IgD-negative memory B cell (primary cell): ENCODE measurements at regions not wholly inside any gene's neighbourhood (a gene's known extent, or its start where the extent isn't known, plus 50 kb on each side); places are given as distances from the start of the nearest gene placed in this dataset.

Experiments used
- H3K27ac Mint-ChIP-seq, 3 donors: one replicate each; pipeline ENCODE4 v1.8.0; 2020 to 2022; ENCODE audit warnings: mild to moderate bottlenecking in 3 of 3, mixed read lengths in 3 of 3, moderate library complexity in 1 of 3
- H3K27me3 Mint-ChIP-seq: one replicate; pipeline ENCODE4 v1.8.0; 2021; ENCODE audit warnings: mixed read lengths
- H3K36me3 Mint-ChIP-seq: one replicate; pipeline ENCODE4 v1.8.0; 2020; ENCODE audit warnings: mild to moderate bottlenecking, mixed read lengths
- H3K4me1 Mint-ChIP-seq, 3 donors: one replicate each; pipeline ENCODE4 v1.8.0; 2020 to 2022; ENCODE audit warnings: mixed read lengths in 3 of 3, mild to moderate bottlenecking in 1 of 3
- H3K4me3 Mint-ChIP-seq, 4 donors: one replicate each; pipeline ENCODE4 v1.8.0; 2020 to 2022; ENCODE audit warnings: mild to moderate bottlenecking in 4 of 4, mixed read lengths in 4 of 4, moderate library complexity in 3 of 4
- H3K9me3 Mint-ChIP-seq, 3 donors: one replicate each; pipeline ENCODE4 v1.8.0; 2020 to 2021; ENCODE audit warnings: mixed read lengths in 3 of 3, mild to moderate bottlenecking in 1 of 3

DNA sequence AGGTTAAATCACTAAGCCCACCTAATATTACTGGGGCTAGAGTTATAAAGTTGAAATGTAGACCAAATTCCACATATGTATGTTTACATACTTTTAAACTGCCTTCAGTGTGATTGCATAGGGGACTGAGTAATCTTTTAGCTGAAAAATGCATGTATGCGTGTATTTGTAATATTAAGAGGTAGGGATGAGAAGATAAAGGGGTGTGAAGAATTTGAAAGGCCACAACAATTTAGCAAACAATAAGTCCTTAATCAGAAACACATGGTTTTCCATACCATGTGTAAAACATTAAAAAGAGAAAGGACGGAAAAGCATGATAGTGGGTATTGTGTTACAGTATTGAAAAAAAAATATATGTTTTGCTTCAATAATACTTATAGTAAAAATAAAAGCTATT lies 919.9 kb upstream of the FLRT2 start:
- Mint-ChIP-seq H3K27ac (no peak overlapping the region), H3K9me3 (peaks cover 0 to 2% (median 0%) of the 10 kb centered on the region in 3 donors), H3K27me3 (no peaks in the 10 kb centered on the region), H3K4me3 (no peak overlapping the region), H3K4me1 (no peaks in the 10 kb centered on the region), H3K36me3 (no peaks in the 10 kb centered on the region)

DNA sequence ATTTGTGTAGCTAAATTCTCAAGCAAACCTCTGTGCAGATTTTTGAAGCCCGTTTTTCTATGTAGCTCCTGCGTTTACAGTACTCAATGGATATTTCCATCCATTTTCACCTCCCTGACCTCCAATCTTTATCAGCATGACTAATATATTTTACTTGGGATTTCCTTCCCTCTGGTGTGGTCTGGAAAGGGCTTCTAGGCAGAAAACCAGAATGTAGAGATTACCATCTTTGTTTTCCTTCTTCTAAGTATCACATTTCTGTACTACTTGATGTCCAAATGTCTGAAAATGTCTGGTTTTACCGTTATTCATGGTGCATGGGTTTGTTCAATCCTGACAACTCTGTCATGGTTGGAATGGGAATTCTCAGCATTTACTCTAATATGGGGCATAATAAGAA lies 907.6 kb upstream of the FLRT2 start:
- Mint-ChIP-seq H3K36me3 (no peaks in the 10 kb centered on the region), H3K27ac (no peak overlapping the region), H3K27me3 (no peaks in the 10 kb centered on the region)

DNA sequence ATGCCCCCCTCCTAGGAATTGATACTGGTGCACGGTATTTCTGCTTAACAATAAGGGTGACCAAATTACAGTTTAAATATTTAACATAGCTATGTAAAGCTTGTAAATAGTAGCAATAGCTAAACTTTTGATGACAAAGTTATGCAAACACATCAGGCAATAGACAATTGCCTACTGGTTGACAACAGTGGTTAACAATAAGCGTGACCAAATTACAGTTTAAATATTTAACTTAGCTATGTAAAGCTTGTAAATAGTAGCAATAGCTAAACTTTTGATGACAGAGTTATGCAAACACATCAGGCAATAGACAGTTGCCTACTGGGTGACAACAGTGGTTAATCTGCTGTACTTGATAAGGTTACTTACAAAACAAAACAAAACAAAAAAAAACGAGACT lies 886.5 kb upstream of the FLRT2 start:
- peaks cover 2 to 12% (median 5%) of the 10 kb centered on the region in 3 donors for H3K9me3 Mint-ChIP-seq
- H3K4me3 Mint-ChIP-seq, result no peak overlapping the region
- H3K4me1 Mint-ChIP-seq, result no peaks in the 10 kb centered on the region
- no peaks in the 10 kb centered on the region for H3K36me3 Mint-ChIP-seq
- H3K27me3 Mint-ChIP-seq, result no peaks in the 10 kb centered on the region
- no peak overlapping the region for H3K27ac Mint-ChIP-seq

More for the DNA sequence above, 907.6 kb upstream of the FLRT2 start:
- no peaks in the 10 kb centered on the region for H3K4me1 Mint-ChIP-seq
- no peak overlapping the region for H3K4me3 Mint-ChIP-seq
- peaks cover 0 to 7% (median under 1%) of the 10 kb centered on the region in 3 donors for H3K9me3 Mint-ChIP-seq

DNA sequence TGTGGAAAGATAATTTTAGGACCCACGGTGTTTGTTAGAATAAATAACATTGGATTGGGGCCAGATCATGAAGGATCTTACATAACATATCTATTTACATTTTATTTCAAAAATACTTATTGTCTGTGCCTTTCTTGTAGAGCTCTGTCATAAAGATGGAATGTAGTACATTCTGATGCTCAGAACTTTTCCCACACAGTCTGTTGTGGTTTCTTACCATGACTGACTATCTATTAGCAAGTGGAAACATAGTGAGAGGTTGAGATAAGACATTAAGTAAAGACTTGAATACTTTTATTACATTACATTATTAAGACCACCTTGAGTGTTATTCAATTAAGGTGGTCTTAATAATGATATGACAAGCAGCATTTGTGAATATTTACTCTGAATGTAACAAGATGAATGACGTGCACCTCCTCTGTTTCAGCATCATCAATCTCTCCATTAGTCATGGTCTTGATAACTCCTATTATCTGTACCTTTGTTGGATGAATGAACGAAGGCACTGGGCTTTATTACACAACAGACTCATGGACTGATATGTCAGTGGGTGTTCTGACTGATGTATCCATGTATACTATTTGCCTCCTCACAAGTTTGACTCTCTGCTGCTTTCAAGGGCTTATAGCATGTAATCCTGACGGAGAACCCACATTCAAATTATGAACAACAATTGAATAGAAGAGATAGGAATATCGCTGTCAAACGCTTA lies 883.0 kb upstream of the FLRT2 start:
- no peaks in the 10 kb centered on the region for H3K36me3 Mint-ChIP-seq
- H3K4me3 Mint-ChIP-seq, result no peak overlapping the region
- H3K9me3 Mint-ChIP-seq, result peaks cover 5 to 20% (median 7%) of the 10 kb centered on the region in 3 donors

GRCh38 chr14:84655014-84655413 lies 874.9 kb upstream of the FLRT2 start:
- no peaks in the 10 kb centered on the region for H3K27me3 Mint-ChIP-seq
- peaks cover 6 to 17% (median 13%) of the 10 kb centered on the region in 3 donors for H3K9me3 Mint-ChIP-seq
- no peaks in the 10 kb centered on the region for H3K4me1 Mint-ChIP-seq
- no peak overlapping the region for H3K4me3 Mint-ChIP-seq
- H3K36me3 Mint-ChIP-seq, result no peaks in the 10 kb centered on the region
- H3K27ac Mint-ChIP-seq, result no peak overlapping the region

More for the DNA sequence above, 883.0 kb upstream of the FLRT2 start:
- no peak overlapping the region for H3K27ac Mint-ChIP-seq
- no peaks in the 10 kb centered on the region for H3K27me3 Mint-ChIP-seq
- H3K4me1 Mint-ChIP-seq, result no peaks in the 10 kb centered on the region

GRCh38 chr14:84657911-84658310 lies 872.0 kb upstream of the FLRT2 start:
- no peak overlapping the region for H3K27ac Mint-ChIP-seq
- H3K4me1 Mint-ChIP-seq, result no peaks in the 10 kb centered on the region
- peaks cover 5 to 12% (median 6%) of the 10 kb centered on the region in 3 donors for H3K9me3 Mint-ChIP-seq
- no peaks in the 10 kb centered on the region for H3K27me3 Mint-ChIP-seq
- no peak overlapping the region for H3K4me3 Mint-ChIP-seq
- H3K36me3 Mint-ChIP-seq, result no peaks in the 10 kb centered on the region

GRCh38 chr14:84670796-84671195 lies 859.1 kb upstream of the FLRT2 start:
- H3K4me1 Mint-ChIP-seq, result no peaks in the 10 kb centered on the region
- no peak overlapping the region for H3K27ac Mint-ChIP-seq
- peaks cover 0 to 2% (median 0%) of the 10 kb centered on the region in 3 donors for H3K9me3 Mint-ChIP-seq
- H3K36me3 Mint-ChIP-seq, result no peaks in the 10 kb centered on the region
- no peak overlapping the region for H3K4me3 Mint-ChIP-seq
- no peaks in the 10 kb centered on the region for H3K27me3 Mint-ChIP-seq

- H3K27ac Mint-ChIP-seq, result no peak overlapping the region
- H3K9me3 Mint-ChIP-seq, result peaks cover 0 to 2% (median 1%) of the 10 kb centered on the region in 3 donors
- no peak overlapping the region for H3K4me3 Mint-ChIP-seq
- no peaks in the 10 kb centered on the region for H3K36me3 Mint-ChIP-seq
- H3K27me3 Mint-ChIP-seq, result no peaks in the 10 kb centered on the region
- no peaks in the 10 kb centered on the region for H3K4me1 Mint-ChIP-seq
Measured at GRCh38 chr14:84671776-84672175, 858.2 kb upstream of the FLRT2 start.

GRCh38 chr14:84674636-84675035 lies 855.3 kb upstream of the FLRT2 start:
- Mint-ChIP-seq H3K27ac (no peak overlapping the region), H3K27me3 (no peaks in the 10 kb centered on the region), H3K9me3 (peaks cover 0 to 3% (median 3%) of the 10 kb centered on the region in 3 donors)

GRCh38 chr14:84686550-84686949 lies 843.4 kb upstream of the FLRT2 start:
- Mint-ChIP-seq H3K27me3 (no peaks in the 10 kb centered on the region), H3K4me1 (no peaks in the 10 kb centered on the region), H3K27ac (no peak overlapping the region), H3K9me3 (peaks cover 6 to 11% (median 9%) of the 10 kb centered on the region in 3 donors), H3K36me3 (no peaks in the 10 kb centered on the region), H3K4me3 (no peak overlapping the region)

More at GRCh38 chr14:84674636-84675035, 855.3 kb upstream of the FLRT2 start:
- Mint-ChIP-seq H3K4me1 (no peaks in the 10 kb centered on the region), H3K4me3 (no peak overlapping the region), H3K36me3 (no peaks in the 10 kb centered on the region)

DNA sequence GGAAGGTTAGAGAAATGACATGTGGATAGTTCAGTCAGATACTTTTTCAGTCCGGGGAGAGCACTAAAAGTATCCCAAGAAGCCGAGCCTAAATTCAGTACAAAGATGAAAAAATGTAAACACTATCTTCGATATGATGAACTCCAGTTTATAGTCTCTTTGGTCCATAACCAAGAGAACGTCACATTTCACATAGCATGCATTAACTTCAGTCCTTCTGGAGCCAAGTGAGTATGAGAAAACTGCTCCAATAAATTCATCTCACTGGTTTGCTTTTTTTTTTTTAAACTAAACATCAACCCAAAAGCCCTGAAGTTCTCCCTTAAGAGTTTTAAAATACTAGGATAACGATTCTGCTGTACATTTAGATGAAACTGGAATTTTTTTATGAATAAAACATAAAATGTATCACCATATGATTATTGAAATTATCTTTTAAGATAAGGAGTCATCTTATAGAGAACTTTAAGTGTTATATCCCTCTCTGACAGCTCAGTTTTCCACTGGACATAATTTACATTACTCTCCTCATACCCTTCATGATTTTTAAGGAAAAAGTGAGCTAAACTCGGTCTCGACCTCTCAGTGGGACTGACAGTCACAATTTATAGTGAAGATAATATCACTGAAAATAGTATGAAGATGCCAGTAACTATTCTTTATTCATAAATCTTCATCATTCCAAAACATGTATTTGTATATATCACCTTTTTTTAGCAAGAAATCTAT lies 841.5 kb upstream of the FLRT2 start:
- H3K9me3 Mint-ChIP-seq, result peaks cover 3 to 7% (median 4%) of the 10 kb centered on the region in 3 donors

GRCh38 chr14:84694161-84694560 lies 835.8 kb upstream of the FLRT2 start:
- Mint-ChIP-seq H3K9me3 (peaks cover 0 to 6% (median 0%) of the 10 kb centered on the region in 3 donors), H3K27me3 (no peaks in the 10 kb centered on the region), H3K4me1 (no peaks in the 10 kb centered on the region), H3K4me3 (no peak overlapping the region), H3K27ac (no peak overlapping the region), H3K36me3 (no peaks in the 10 kb centered on the region)

More for the DNA sequence above, 841.5 kb upstream of the FLRT2 start:
- Mint-ChIP-seq H3K36me3 (no peaks in the 10 kb centered on the region), H3K4me3 (no peak overlapping the region), H3K27me3 (no peaks in the 10 kb centered on the region), H3K27ac (no peak overlapping the region), H3K4me1 (no peaks in the 10 kb centered on the region)

DNA sequence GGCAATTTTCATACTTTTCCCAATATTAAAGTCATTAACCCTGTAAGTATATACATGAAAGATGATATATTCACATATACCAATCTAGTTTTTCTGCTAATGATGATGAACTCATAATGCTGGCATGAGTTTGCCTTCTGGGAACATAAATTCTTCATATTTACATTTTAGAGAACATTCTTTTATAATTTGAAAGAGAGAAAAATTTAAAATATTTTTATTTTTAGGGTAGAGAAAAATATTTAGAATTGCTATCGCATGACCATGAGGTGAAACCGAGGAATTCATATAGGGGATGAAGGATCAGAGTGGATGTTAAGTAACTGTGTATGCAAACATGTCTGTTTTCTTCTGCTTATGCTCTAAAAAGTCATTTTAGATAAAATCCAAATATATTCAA lies 825.3 kb upstream of the FLRT2 start:
- Mint-ChIP-seq H3K27me3 (no peaks in the 10 kb centered on the region), H3K4me3 (no peak overlapping the region), H3K27ac (no peak overlapping the region), H3K36me3 (no peaks in the 10 kb centered on the region), H3K4me1 (no peaks in the 10 kb centered on the region), H3K9me3 (peaks cover 3 to 13% (median 5%) of the 10 kb centered on the region in 3 donors)

DNA sequence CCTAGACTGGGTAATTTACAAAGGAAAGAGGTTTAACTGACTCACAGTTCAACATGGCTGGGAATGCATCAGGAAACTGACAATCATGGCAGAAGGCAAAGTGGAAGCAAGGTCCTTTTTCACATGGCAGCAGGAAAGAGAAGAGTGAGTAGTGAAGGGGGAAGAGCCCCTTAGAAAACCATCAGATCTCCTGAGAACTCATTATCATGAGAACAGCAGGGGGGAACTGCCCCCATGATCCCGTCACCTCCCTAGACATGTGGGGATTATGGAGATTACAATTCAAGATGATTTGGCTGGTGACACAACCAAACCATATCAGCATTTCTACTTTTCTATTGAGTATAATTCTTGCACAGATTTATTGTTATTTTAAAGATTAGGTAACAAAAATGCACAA lies 822.1 kb upstream of the FLRT2 start:
- Mint-ChIP-seq H3K9me3 (peaks cover 2 to 9% (median 5%) of the 10 kb centered on the region in 3 donors), H3K27ac (no peak overlapping the region), H3K4me1 (no peaks in the 10 kb centered on the region), H3K36me3 (no peaks in the 10 kb centered on the region), H3K27me3 (no peaks in the 10 kb centered on the region), H3K4me3 (no peak overlapping the region)

DNA sequence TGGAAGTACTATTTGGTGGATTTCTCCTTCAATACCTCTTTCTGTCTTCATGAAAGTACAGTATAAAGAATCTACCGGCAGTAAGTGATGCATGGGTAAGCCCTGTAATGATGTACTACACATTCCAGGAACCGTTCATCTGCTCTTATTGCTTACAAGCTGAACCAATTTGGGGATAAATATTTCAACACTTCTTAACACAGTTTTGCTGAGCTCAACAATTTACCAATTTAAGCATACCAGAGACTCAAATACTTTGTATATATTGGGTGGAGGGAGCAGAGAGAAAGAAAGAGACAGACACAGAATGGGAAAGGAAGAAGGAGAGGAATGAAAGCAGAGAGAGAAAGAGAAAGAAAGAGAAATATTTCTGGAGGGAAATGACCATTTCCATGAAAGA lies 821.1 kb upstream of the FLRT2 start:
- H3K27me3 Mint-ChIP-seq, result no peaks in the 10 kb centered on the region
- no peaks in the 10 kb centered on the region for H3K36me3 Mint-ChIP-seq
- H3K9me3 Mint-ChIP-seq, result peaks cover 2 to 9% (median 6%) of the 10 kb centered on the region in 3 donors
- H3K27ac Mint-ChIP-seq, result no peak overlapping the region
- no peaks in the 10 kb centered on the region for H3K4me1 Mint-ChIP-seq
- no peak overlapping the region for H3K4me3 Mint-ChIP-seq

DNA sequence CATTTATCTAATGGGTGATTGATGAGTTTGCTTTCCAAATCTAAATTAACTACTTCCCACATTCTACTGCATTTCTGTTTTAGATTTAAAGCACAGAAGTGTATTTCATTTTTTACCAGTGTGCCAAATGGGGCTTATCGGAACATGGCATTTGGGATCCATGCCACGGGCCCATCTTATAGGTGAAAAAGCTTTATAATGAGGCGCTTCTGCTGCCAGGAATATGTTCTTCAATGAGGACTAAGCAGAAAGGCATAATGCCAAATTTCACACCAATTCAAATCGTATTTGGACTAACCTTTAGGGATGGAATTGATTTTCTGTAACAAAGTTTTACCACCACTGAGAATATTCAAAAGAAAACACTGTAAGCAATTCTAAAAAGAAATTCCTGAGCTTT lies 803.5 kb upstream of the FLRT2 start:
- Mint-ChIP-seq H3K4me3 (no peak overlapping the region), H3K27ac (no peak overlapping the region), H3K27me3 (no peaks in the 10 kb centered on the region), H3K4me1 (no peaks in the 10 kb centered on the region), H3K36me3 (no peaks in the 10 kb centered on the region), H3K9me3 (peaks cover 6 to 29% (median 6%) of the 10 kb centered on the region in 3 donors)
